ENCODE measurements at regions not wholly inside any gene's neighbourhood (a gene's known extent, or its start where the extent isn't known, plus 50 kb on each side); places are given as distances from the start of the nearest gene placed in this dataset.

- 85% methylated on average over 3 of the region's 3 CpGs for WGBS, 2 donors
- Histone ChIP-seq H3K27me3 (ENCODE audit: control insufficient read depth in 3 of 3, insufficient read depth in 3 of 3, low read length in 2 of 3) (no peaks in the 10 kb centered on the region), H3K36me3 (ENCODE audit: control insufficient read depth in 4 of 4, insufficient read depth in 4 of 4, low read length in 4 of 4) (no peaks in the 10 kb centered on the region), H3K4me3 (no peak overlapping the region), H3K9me3 (ENCODE audit: control insufficient read depth in 4 of 4, insufficient read depth in 3 of 4, low read length in 3 of 4) (no peaks in the 10 kb centered on the region), H3K27ac (ENCODE audit: low read depth in 1 of 2, low read length in 1 of 2) (no peak overlapping the region), H3K4me1 (ENCODE audit: control insufficient read depth in 5 of 5, insufficient read depth in 5 of 5, low read length in 5 of 5) (peaks cover 0 to 6% (median 2%) of the 10 kb centered on the region in 5 donors), H3K9ac (ENCODE audit: insufficient read depth in 1 of 2, low read length in 2 of 2) (no peak overlapping the region)
- ATAC-seq (ENCODE audit: insufficient read depth, low FRiP score) (no peak), DNase-seq (no peak)
- TF ChIP-seq, protein P1, sequence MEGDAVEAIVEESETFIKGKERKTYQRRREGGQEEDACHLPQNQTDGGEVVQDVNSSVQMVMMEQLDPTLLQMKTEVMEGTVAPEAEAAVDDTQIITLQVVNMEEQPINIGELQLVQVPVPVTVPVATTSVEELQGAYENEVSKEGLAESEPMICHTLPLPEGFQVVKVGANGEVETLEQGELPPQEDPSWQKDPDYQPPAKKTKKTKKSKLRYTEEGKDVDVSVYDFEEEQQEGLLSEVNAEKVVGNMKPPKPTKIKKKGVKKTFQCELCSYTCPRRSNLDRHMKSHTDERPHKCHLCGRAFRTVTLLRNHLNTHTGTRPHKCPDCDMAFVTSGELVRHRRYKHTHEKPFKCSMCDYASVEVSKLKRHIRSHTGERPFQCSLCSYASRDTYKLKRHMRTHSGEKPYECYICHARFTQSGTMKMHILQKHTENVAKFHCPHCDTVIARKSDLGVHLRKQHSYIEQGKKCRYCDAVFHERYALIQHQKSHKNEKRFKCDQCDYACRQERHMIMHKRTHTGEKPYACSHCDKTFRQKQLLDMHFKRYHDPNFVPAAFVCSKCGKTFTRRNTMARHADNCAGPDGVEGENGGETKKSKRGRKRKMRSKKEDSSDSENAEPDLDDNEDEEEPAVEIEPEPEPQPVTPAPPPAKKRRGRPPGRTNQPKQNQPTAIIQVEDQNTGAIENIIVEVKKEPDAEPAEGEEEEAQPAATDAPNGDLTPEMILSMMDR (IDR thresholded peaks at IDR 0.05; ENCODE audit: control extremely low read depth, extremely low read depth) = no peak
Measured at GRCh38 chr21:28627261-28627660, 365.4 kb downstream of the LTN1 start.

DNA sequence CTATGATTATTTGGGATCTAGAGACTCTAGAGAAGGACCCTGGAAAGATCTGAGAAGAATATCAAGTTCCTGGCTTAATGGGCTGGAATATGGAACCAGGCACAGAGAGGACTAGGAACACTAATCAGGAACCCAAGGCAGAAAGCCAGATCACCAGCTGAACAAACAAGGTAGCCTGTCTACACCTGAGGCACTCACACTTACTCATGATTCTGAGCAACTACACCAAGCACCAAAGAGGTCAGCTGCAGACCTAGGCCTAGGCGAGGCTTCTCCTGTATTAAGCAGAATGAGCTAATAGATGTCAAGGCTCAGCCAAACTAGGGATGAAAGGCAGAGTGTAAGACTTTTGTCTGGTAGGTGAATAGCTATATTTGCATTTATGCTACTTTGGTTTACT is 368.1 kb downstream of the LTN1 start:
- no peak overlapping the region for H3K9ac ChIP-seq (ENCODE audit: insufficient read depth in 1 of 2, low read length in 2 of 2)
- no peak overlapping the region for H3K27ac ChIP-seq (ENCODE audit: low read depth in 1 of 2, low read length in 1 of 2)
- no peak overlapping the region for H3K4me3 ChIP-seq
- H3K4me1 ChIP-seq (ENCODE audit: control insufficient read depth in 5 of 5, insufficient read depth in 5 of 5, low read length in 5 of 5) = no peaks in the 10 kb centered on the region
- H3K27me3 ChIP-seq (ENCODE audit: control insufficient read depth in 3 of 3, insufficient read depth in 3 of 3, low read length in 2 of 3) = no peaks in the 10 kb centered on the region
- no peaks in the 10 kb centered on the region for H3K36me3 ChIP-seq (ENCODE audit: control insufficient read depth in 4 of 4, insufficient read depth in 4 of 4, low read length in 4 of 4)
- DNase-seq (no peak), ATAC-seq (ENCODE audit: insufficient read depth, low FRiP score) (no peak)
- WGBS, 2 donors = 96 to 100% methylated on average over 1 of the region's 1 CpG
- TF ChIP-seq, protein P1 (IDR thresholded peaks at IDR 0.05; ENCODE audit: control extremely low read depth, extremely low read depth) = no peak
- H3K9me3 ChIP-seq (ENCODE audit: control insufficient read depth in 4 of 4, insufficient read depth in 3 of 4, low read length in 3 of 4) = no peaks in the 10 kb centered on the region

DNA sequence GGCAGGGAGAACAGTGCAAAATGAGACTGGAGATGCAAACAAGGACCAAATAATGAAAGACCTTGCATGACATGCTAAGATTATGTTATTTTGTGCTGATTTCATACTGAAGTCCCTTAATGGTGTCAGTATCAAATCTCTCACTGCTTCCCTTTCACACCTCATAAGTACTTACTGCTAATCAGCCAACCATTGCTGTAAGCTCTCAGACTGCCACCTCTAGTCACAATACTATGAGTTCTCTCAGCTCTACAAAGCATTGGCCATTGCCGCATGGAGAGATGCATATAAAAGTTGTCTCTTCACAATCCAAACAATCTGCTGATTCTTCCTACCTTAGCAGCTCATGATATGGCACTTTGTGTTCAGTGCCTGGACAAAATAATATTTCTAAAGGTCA is 375.4 kb downstream of the LTN1 start:
- no peak overlapping the region for H3K4me3 ChIP-seq
- TF ChIP-seq, protein P1 (IDR thresholded peaks at IDR 0.05; ENCODE audit: control extremely low read depth, extremely low read depth) = no peak
- DNase-seq (no peak), ATAC-seq (ENCODE audit: insufficient read depth, low FRiP score) (no peak)
- H3K9me3 ChIP-seq (ENCODE audit: control insufficient read depth in 4 of 4, insufficient read depth in 3 of 4, low read length in 3 of 4) = no peaks in the 10 kb centered on the region
- H3K27ac ChIP-seq (ENCODE audit: low read depth in 1 of 2, low read length in 1 of 2) = no peak overlapping the region
- H3K4me1 ChIP-seq (ENCODE audit: control insufficient read depth in 5 of 5, insufficient read depth in 5 of 5, low read length in 5 of 5) = peaks cover 0 to 4% (median 0%) of the 10 kb centered on the region in 5 donors
- no peaks in the 10 kb centered on the region for H3K36me3 ChIP-seq (ENCODE audit: control insufficient read depth in 4 of 4, insufficient read depth in 4 of 4, low read length in 4 of 4)
- WGBS, 2 donors = 87 to 95% methylated on average over 1 of the region's 1 CpG
- no peak overlapping the region for H3K9ac ChIP-seq (ENCODE audit: insufficient read depth in 1 of 2, low read length in 2 of 2)
- no peaks in the 10 kb centered on the region for H3K27me3 ChIP-seq (ENCODE audit: control insufficient read depth in 3 of 3, insufficient read depth in 3 of 3, low read length in 2 of 3)

- ATAC-seq (ENCODE audit: insufficient read depth, low FRiP score) = no peak
- peaks cover 0 to 4% (median 0%) of the 10 kb centered on the region in 4 donors for H3K9me3 ChIP-seq (ENCODE audit: control insufficient read depth in 4 of 4, insufficient read depth in 3 of 4, low read length in 3 of 4)
Measured at GRCh38 chr21:28615276-28615675, 377.4 kb downstream of the LTN1 start.

More at GRCh38 chr21:28615276-28615675, 377.4 kb downstream of the LTN1 start:
- WGBS, 2 donors = 64 to 70% methylated on average over 3 of the region's 3 CpGs
- Histone ChIP-seq H3K36me3 (ENCODE audit: control insufficient read depth in 4 of 4, insufficient read depth in 4 of 4, low read length in 4 of 4) (no peaks in the 10 kb centered on the region), H3K27me3 (ENCODE audit: control insufficient read depth in 3 of 3, insufficient read depth in 3 of 3, low read length in 2 of 3) (no peaks in the 10 kb centered on the region), H3K9ac (ENCODE audit: insufficient read depth in 1 of 2, low read length in 2 of 2) (no peak overlapping the region), H3K4me1 (ENCODE audit: control insufficient read depth in 5 of 5, insufficient read depth in 5 of 5, low read length in 5 of 5) (peaks cover 0 to 4% (median 0%) of the 10 kb centered on the region in 5 donors), H3K27ac (ENCODE audit: low read depth in 1 of 2, low read length in 1 of 2) (no peak overlapping the region), H3K4me3 (no peak overlapping the region)
- no peak for DNase-seq
- TF ChIP-seq, protein P1 (IDR thresholded peaks at IDR 0.05; ENCODE audit: control extremely low read depth, extremely low read depth) = no peak

Measured in lung (tissue), 11 donors.